Pancreas (tissue), 10 donors: ENCODE measurements at regions not wholly inside any gene's neighbourhood (a gene's known extent, or its start where the extent isn't known, plus 50 kb on each side); places are given as distances from the start of the nearest gene placed in this dataset.

ENCODE experiments used
- ATAC-seq, 4 donors: fragments of 200-7000 bp; cut with Tn5 transposase; one replicate each; pipeline versions ENCODE4 v1.8.0 to v1.9.1; 2020; ENCODE audit warnings: mild to moderate bottlenecking in 4 of 4, moderate library complexity in 4 of 4
- DNase-seq, 6 donors: peaks; one replicate each; pipeline ENCODE4 v3.0.0-alpha.2; 2020
- FAIRE-seq: peaks from 2 replicates; lab custom pipeline; 2012; peaks lifted over from hg19 to GRCh38; lab: Jason Lieb, UNC
- H3K27ac ChIP-seq, 4 donors: fragments of 200-600 bp; sonication (generic); 1 replicate in 3 of 4; 2 replicates in 1 of 4; pipeline versions ENCODE4 v1.5.0 to v1.8.0; 2020
- H3K27me3 ChIP-seq, 4 donors: fragments of 200-600 bp; one replicate each; pipeline ENCODE4 v1.8.0; 2021
- H3K36me3 ChIP-seq, 3 donors: fragments of 200-600 bp; sonication (generic) in 1 of 3; one replicate each; pipeline versions ENCODE4 v1.5.0 to v1.8.0; 2020 to 2021
- H3K4me1 ChIP-seq, 3 donors: fragments of 200-600 bp; one replicate each; pipeline ENCODE4 v1.8.0; 2021
- H3K4me3 ChIP-seq, 4 donors: fragments of 200-600 bp; sonication (generic) in 2 of 4; one replicate each; pipeline versions ENCODE4 v1.5.0 to v1.8.0; 2020 to 2021
- H3K9me3 ChIP-seq, 4 donors: fragments of 200-600 bp; one replicate each; pipeline ENCODE4 v1.8.0; 2021
- CTCF ChIP-seq, 4 donors: fragments of 200-600 bp; sonication (generic) in 3 of 4; IDR thresholded peaks; one replicate each; pipeline versions ENCODE4 v1.5.0 to v1.8.0; 2021; ENCODE audit warnings: antibody characterized with exemption in 4 of 4
- whole genome bisulfite sequencing, 2 donors: extraction: QIAGEN DNeasy Blood & Tissue Kit; methylation state at CpG; one replicate each; pipeline ENCODE4 v1.1.7; 2013; 5-methylcytosine and 5-hydroxymethylcytosine counted together
- intact Hi-C, 3 donors: fragments of 100-400 bp; cut with DNase I; formaldehyde crosslinking; loops; one replicate each; pipeline versions ENCODE4 v1.11.1 to v1.14.2; 2022
- donor health status: healthy with polysubstance abuse.
- donor health status: DM: no; HTN: no; CAD: no; lungs with moderate emphysema.
- donor health status: DM: no; HTN: no; CAD: no.
- donor health status: control.
- donor health status: control.
- donor health status: Bipolar disorder and iron deficiency.
- donor health status: DM: yes; HTN: yes; CAD: no.
- donor health status: DM: no; HTN: no; CAD: no.
- donor health status: DM: no; HTN: no; CAD: no.
- donor health status: DM: yes; HTN: yes; CAD: no.

- Histone ChIP-seq H3K9me3 (no peaks in the 10 kb centered on the region), H3K27me3 (no peaks in the 10 kb centered on the region), H3K4me1 (no peaks in the 10 kb centered on the region), H3K27ac (no peak overlapping the region), H3K4me3 (no peak overlapping the region), H3K36me3 (no peaks in the 10 kb centered on the region)
- 78 to 87% methylated on average over 2 of the region's 2 CpGs for WGBS, 2 donors
- DNase-seq (no peak), ATAC-seq (no peak), FAIRE-seq (no peak)
- no peak for TF ChIP-seq CTCF (IDR thresholded peaks at IDR 0.05)
- intact Hi-C loops = no loop called here
These were observed 214.5 kb upstream of the CFAP20DC start for GRCh38 chr3:59264366-59264765.

- no peak overlapping the region for H3K4me3 ChIP-seq
- H3K9me3 ChIP-seq = no peaks in the 10 kb centered on the region
- intact Hi-C loops = no loop called here
- ATAC-seq (no peak), FAIRE-seq (no peak), DNase-seq (no peak)
- 70 to 85% methylated on average over 3 of the region's 3 CpGs for WGBS, 2 donors
- H3K27me3 ChIP-seq = no peaks in the 10 kb centered on the region
- no peak for TF ChIP-seq CTCF (IDR thresholded peaks at IDR 0.05)
- no peak overlapping the region for H3K27ac ChIP-seq
- no peaks in the 10 kb centered on the region for H3K36me3 ChIP-seq
- H3K4me1 ChIP-seq = no peaks in the 10 kb centered on the region
These were observed 213.3 kb upstream of the CFAP20DC start for GRCh38 chr3:59263152-59263551.

- Histone ChIP-seq H3K27me3 (no peaks in the 10 kb centered on the region), H3K4me3 (no peak overlapping the region), H3K36me3 (no peaks in the 10 kb centered on the region), H3K9me3 (no peaks in the 10 kb centered on the region), H3K27ac (no peak overlapping the region), H3K4me1 (no peaks in the 10 kb centered on the region)
- FAIRE-seq = no peak
- ATAC-seq = no peak
- no peak for DNase-seq
- no peak for TF ChIP-seq CTCF (IDR thresholded peaks at IDR 0.05)
- intact Hi-C loops = no loop called here
- 66 to 77% methylated on average over 2 of the region's 2 CpGs for WGBS, 2 donors
These were observed 212.3 kb upstream of the CFAP20DC start for GRCh38 chr3:59262076-59262498.

- Histone ChIP-seq H3K27ac (no peak overlapping the region), H3K9me3 (no peaks in the 10 kb centered on the region), H3K27me3 (no peaks in the 10 kb centered on the region), H3K4me1 (no peaks in the 10 kb centered on the region), H3K36me3 (no peaks in the 10 kb centered on the region), H3K4me3 (no peak overlapping the region)
- no peak for DNase-seq
- no peak for TF ChIP-seq CTCF (IDR thresholded peaks at IDR 0.05)
- ATAC-seq = no peak
- FAIRE-seq = no peak
- intact Hi-C loops = no loop called here
These were observed 211.2 kb upstream of the CFAP20DC start for GRCh38 chr3:59261009-59261408.

- DNase-seq (no peak), ATAC-seq (no peak), FAIRE-seq (no peak)
- H3K4me1 ChIP-seq = no peaks in the 10 kb centered on the region
- WGBS, 2 donors = 79 to 87% methylated on average over 8 of the region's 8 CpGs
- no peak for TF ChIP-seq CTCF (IDR thresholded peaks at IDR 0.05)
- no peaks in the 10 kb centered on the region for H3K36me3 ChIP-seq
- H3K4me3 ChIP-seq = no peak overlapping the region
- H3K9me3 ChIP-seq = no peaks in the 10 kb centered on the region
- H3K27ac ChIP-seq = no peak overlapping the region
- no peaks in the 10 kb centered on the region for H3K27me3 ChIP-seq
- intact Hi-C loops = no loop called here
These were observed 208.9 kb upstream of the CFAP20DC start for GRCh38 chr3:59258550-59259260.
